ENCODE measurements at regions not wholly inside any gene's neighbourhood (a gene's known extent, or its start where the extent isn't known, plus 50 kb on each side); places are given as distances from the start of the nearest gene placed in this dataset.

- TF ChIP-seq CTCF (conservative IDR thresholded peaks at IDR 0.05 in 1 of 2, IDR thresholded peaks at IDR 0.05 in 1 of 2; ENCODE audit: extremely low read depth in 1 of 2, insufficient read depth in 1 of 2, low read depth in 1 of 2, low read length in 2 of 2) (no peak), EZH2 (IDR thresholded peaks at IDR 0.05; ENCODE audit: borderline replicate concordance, low read length) (no peak)
Measured at GRCh38 chr18:32868406-32868805, 95.6 kb upstream of the KLHL14 start.

Data from mammary epithelial cell (primary cell).